Gastrocnemius medialis (tissue), 4 donors: ENCODE measurements at regions not wholly inside any gene's neighbourhood (a gene's known extent, or its start where the extent isn't known, plus 50 kb on each side); places are given as distances from the start of the nearest gene placed in this dataset.

Source experiments
- CTCF ChIP-seq, 5 experiments: fragments of 450-650 bp in 3 of 5; fragments of 200-600 bp in 2 of 5; sonication (generic) in 2 of 5; IDR thresholded peaks in 4 of 5; conservative IDR thresholded peaks in 1 of 5; 1 replicate in 4 of 5; 2 replicates in 1 of 5; pipeline ENCODE4 v1.5.1; 2016 to 2019; ENCODE audit warnings: antibody characterized with exemption in 5 of 5, mild to moderate bottlenecking in 3 of 5, moderate library complexity in 3 of 5
- POLR2A ChIP-seq, 2 donors: fragments of 450-650 bp; IDR thresholded peaks; one replicate each; pipeline ENCODE4 v1.6.1; 2017; ENCODE audit warnings: antibody characterized with exemption in 2 of 2, mild to moderate bottlenecking in 2 of 2, moderate library complexity in 2 of 2

GRCh38 chr2:9053534-9053931 is 50.0 kb upstream of the MBOAT2 start:
- TF ChIP-seq CTCF (IDR thresholded peaks at IDR 0.05 in 4 of 5, conservative IDR thresholded peaks at IDR 0.05 in 1 of 5): no peak
- no peak for TF ChIP-seq POLR2A (IDR thresholded peaks at IDR 0.05)
